GM21360 (cell line): ENCODE measurements at regions not wholly inside any gene's neighbourhood (a gene's known extent, or its start where the extent isn't known, plus 50 kb on each side); places are given as distances from the start of the nearest gene placed in this dataset.
"Not testable (repeated sequence)": the region's sequence is repeated elsewhere in the genome, so short reads cannot be mapped to it uniquely, and the experiment has no call there.

Source experiments
- ATAC-seq: cut with Tn5 transposase; IDR thresholded peaks from one replicate; pipeline ENCODE4 v1.9.1; 2021; ENCODE audit warnings: mild to moderate bottlenecking, moderate library complexity; ENCODE audit not compliant: unreplicated experiment

DNA sequence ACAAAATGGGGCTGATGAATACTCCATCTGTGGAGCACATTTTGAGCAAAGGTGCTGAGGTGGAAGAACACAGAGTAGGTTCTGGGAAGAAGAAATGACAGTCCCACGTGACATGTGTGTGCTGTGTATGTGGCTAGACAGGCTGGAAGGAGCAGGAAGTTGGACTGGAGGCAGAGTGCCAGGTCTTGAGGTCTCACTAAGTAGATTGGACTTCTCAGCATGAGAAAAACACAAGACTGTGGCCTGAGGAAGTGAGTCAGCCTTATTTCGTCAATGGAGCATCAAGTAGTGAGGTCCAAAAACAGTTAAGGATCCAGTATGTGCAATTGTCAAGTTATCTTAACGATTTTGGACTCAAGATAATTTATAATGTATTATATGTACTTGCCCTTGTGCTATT is 736.5 kb downstream of the KCNJ2 start:
- ATAC-seq = no peak

- no peak for ATAC-seq
These were observed 737.5 kb downstream of the KCNJ2 start for GRCh38 chr17:70906808-70907207.

- no peak for ATAC-seq
These were observed 743.6 kb downstream of the KCNJ2 start for GRCh38 chr17:70912716-70913485.

GRCh38 chr17:70916469-70916868 is 747.1 kb downstream of the KCNJ2 start:
- ATAC-seq = no peak

DNA sequence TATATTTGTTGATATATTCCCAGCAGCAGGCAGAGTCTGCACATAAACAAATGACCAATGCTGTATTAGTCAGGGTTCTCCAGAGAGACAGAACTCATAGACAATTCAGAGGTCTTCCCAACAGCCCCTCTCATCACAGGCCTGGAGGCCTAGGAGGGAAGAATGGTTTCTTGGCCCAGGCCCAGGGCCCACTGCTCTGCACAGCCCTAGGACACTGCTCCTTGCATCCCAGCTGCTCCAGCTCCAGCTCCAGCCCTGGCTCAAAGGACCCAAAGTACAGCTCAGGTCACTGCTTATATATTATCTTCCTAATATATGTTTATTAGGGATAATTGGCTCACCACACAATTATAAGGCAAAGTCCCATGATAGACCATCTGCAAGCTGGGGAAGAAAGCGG is 749.9 kb downstream of the KCNJ2 start:
- ATAC-seq = no peak

DNA sequence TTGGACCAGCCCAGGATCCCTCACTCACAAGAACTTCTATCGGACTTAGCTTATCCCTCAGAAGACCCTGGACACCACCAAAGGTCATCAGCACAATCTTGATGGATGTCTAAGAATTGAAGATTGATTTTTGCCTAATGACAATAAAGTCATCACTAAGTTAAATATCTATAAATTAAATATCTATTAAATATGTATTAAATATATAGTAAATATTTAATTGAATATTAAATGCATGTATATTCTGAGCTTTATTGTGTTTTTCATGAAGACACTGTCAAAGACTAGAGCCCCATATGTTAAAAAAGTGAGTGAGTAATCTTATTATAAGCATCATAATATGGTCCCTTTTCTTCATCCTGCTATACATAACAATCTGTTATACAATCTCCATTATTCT is 751.1 kb downstream of the KCNJ2 start:
- ATAC-seq = no peak

DNA sequence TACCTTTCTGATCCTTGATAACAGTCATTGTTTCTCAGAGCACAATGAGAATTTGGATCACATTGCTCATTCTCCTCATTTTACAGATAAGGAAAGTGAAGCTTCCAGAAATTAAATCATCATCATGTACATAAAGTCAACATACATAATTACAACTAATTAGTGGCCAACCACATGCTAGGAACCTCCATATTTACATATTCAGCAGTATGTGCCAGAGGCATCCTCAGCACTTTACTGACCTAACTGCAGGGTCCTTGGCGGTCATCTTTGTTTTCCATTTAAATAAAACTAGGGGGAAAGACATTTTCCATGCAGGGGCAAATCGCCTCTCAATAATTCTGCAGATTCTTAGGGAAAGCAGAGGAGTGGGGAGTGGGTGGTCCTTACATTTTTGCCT is 752.9 kb downstream of the KCNJ2 start:
- ATAC-seq = no peak

- no peak for ATAC-seq
These were observed 755.4 kb downstream of the KCNJ2 start for GRCh38 chr17:70924776-70925175.

- no peak for ATAC-seq
These were observed 759.9 kb downstream of the KCNJ2 start for GRCh38 chr17:70929226-70929625.

- no peak for ATAC-seq
These were observed 764.9 kb downstream of the KCNJ2 start for GRCh38 chr17:70934231-70934630.

- no peak for ATAC-seq
These were observed 765.5 kb downstream of the KCNJ2 start for GRCh38 chr17:70934835-70935234.

- no peak for ATAC-seq
These were observed 767.4 kb downstream of the KCNJ2 start for GRCh38 chr17:70936724-70937123.

DNA sequence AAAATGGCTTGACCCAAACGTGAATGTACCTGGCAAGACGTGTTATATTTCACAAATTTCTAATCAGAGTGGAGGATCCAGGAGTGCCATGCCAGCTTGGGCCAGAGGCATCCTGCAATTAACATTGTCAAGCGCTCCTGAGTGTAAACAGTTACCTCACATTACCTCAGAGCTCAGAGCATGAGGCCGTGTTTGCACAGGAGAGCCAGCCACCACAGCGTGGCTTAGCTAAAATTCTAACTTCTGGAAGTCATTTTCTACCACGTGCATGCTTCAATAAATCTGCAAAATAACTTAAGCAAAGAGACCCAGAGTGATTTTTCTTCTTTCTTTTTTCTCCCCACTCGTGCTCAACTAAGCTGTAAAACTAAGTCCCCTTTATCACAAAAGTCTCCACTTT is 769.0 kb downstream of the KCNJ2 start:
- ATAC-seq = no peak

GRCh38 chr17:70945386-70945785 is 776.1 kb downstream of the KCNJ2 start:
- ATAC-seq = no peak

GRCh38 chr17:70947215-70947614 is 777.9 kb downstream of the KCNJ2 start:
- ATAC-seq = no peak

- ATAC-seq = no peak
These were observed 778.6 kb downstream of the KCNJ2 start for GRCh38 chr17:70947636-70948565.

DNA sequence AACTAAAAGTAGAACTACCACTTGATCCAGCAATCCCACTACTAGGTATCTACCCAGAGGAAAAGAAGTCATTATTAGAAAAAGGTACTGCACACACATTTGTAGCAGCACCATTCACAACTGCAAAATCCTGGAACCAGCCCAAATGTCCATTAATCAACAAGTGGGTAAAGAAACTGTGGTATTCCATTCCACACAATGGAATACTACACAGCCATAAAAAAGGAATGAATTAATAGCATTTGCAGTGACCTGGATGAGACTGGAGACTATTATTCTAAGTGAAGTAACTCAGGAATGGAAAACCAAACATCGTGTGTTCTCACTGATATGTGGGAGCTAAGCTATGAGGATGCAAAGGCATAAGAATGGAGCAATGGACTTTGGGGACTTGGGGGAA is 783.8 kb downstream of the KCNJ2 start:
- ATAC-seq = not testable (repeated sequence)

DNA sequence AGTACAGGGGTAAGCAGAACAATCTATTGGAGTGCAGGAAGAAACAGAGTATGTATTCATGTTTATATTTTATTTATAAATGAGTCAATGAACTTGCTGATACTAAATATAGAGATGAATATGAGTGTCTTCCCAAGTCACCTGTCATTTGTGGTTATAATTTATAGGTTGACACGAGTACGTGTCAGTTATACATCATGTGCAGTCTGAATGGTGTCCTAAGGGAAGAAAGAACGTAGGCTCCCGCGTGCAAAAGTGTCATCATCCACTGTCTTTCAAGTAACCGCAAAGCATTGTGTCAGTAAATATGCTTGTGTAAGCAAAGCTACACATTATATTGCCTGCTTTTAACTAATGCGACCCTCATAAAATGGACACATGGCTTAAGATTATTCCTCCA is 786.1 kb downstream of the KCNJ2 start:
- ATAC-seq = no peak

- ATAC-seq = no peak
These were observed 787.4 kb downstream of the KCNJ2 start for GRCh38 chr17:70956726-70957125.

DNA sequence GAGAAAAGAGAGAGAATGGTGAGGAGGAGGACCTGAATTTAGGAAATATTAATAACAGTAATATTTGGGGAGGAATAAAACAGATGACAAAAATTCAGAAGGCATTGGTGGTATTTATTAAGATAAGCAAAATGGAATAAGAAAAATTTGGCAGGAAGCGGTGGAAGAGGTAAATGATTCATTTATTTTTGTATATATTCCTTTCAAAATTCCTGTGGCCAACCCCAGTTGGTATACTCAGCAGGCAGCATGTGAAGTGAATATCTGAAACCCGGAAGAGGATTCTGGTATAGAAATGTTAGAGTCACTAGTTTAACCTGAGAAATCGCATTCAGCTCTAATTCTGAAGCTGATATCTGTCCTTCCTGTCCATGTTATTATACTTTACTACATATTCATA is 792.0 kb downstream of the KCNJ2 start:
- ATAC-seq = no peak

DNA sequence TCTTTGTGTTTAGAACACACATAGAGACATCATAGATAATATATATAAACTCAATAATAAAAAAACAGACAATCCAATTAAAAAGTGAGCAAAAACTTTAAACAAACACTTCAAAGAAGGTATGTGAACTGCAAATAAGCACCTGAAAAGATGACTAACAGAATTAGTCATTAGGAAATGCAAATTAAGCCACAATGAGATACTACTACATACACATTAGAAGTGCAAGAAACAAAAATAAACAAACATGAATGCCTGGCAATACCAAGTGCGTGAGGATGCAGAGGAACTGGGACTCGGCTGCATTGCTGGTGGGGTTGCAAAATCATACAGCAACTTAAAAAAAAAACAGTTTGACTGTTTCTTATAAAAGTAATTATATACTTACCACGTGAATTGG is 799.0 kb downstream of the KCNJ2 start:
- ATAC-seq = no peak

DNA sequence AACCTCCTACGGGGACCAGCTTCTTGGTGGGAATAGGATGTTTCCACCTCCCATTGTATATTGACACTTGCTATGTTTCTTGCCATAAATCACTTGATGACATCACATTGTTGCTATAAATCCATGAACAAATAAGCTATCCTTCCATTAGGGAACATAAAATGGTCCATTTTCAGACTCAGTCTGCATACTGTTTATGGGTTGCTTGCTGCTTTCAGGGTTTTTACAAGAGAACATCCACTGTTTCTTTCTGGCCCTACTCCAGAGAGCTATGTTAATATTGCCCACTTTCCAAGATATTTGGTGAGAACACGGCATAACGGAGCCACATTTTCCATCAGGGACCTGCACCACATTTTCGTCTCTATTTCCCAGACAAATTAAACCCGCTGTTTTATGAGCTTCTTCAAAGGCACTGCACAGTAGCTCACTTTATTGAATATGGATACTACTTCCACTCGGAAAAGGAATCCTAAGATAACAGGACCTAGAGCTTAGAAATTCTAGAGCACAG is 800.2 kb downstream of the KCNJ2 start:
- ATAC-seq = no peak
